Loucy (cell line): ENCODE measurements at regions not wholly inside any gene's neighbourhood (a gene's known extent, or its start where the extent isn't known, plus 50 kb on each side); places are given as distances from the start of the nearest gene placed in this dataset.

Source experiments
- CTCF ChIP-seq: fragments of 200-600 bp; sonication (generic); conservative IDR thresholded peaks from 2 replicates; pipeline ENCODE4 v1.5.1; 2014; ENCODE audit warnings: mild to moderate bottlenecking, antibody characterized with exemption, low read length
- EZH2phosphoT487 ChIP-seq: fragments of 200-600 bp; IDR thresholded peaks from 2 replicates; pipeline ENCODE4 v1.6.1; 2018; ENCODE audit warnings: antibody characterized with exemption, mild to moderate bottlenecking, moderate library complexity, borderline replicate concordance

GRCh38 chr4:13302876-13303275 lies 181.3 kb downstream of the RAB28 start:
- TF ChIP-seq CTCF (no peak), EZH2phosphoT487 (no peak)
